GM12872 (cell line): ENCODE measurements at regions not wholly inside any gene's neighbourhood (a gene's known extent, or its start where the extent isn't known, plus 50 kb on each side); places are given as distances from the start of the nearest gene placed in this dataset.

ENCODE experiments used
- CTCF ChIP-seq: IDR thresholded peaks from 3 replicates; pipeline ENCODE4 v1.5.1; 2011; ENCODE audit warnings: low read depth, mild to moderate bottlenecking, low read length, moderate library complexity; ENCODE audit not compliant: insufficient read depth

DNA sequence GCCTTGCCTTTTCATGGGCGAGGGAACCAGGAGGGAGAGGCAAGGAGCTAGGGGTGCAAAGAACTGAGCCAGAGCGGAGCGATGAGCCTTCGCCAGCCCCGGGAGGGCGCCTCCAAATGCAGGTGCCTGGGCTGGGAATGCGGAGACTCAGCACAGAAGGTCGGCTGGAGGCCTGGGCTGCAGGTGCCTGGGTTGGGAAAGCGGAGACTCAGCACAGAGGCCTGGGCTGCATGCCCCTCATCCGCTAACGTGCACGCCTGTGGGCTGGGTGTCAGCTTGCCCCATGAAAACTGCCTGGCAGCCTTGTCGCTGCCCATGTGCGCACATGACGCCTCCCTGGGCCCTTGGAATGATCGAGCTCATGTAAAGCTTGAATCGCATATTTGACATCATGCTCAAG lies 51.8 kb downstream of the POM121L12 start:
- TF ChIP-seq CTCF = no peak

DNA sequence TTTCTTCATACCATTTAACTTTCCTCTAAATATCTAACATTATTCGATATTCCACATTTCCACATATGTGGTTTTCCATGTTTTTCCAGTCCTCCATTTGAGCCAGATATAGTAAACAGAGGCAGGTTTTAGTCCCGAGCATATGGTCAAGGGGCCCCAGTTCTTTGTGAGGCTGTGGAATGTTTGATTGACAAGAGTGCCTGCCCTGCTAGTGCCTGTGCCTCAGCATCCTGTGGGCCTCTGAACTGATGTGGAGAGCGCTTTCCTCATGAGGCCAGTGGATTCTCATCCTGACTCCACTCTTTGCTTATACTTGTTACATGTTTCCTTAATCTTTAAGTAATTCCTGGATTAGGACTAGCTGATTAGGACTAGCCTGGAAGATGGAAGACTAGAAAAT lies 58.8 kb downstream of the POM121L12 start:
- TF ChIP-seq CTCF = no peak

DNA sequence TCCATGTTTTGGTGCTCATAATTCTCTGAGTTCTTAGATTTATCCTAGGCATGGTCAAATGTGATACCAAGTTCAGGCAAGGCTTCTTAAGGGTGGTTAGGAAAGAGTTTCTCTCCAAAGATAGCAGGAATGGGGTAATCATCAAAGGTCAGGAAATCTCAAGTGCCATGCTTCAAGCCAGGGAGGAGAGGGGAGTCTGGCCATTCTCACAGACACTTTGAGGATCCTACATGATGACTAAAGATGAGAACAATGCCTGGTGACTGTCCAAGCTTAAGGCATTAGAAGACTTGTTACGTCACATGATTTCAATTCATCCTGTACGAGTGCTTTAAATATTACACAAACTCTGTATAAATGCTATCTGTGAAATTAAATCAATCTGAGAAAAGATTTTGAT lies 59.4 kb downstream of the POM121L12 start:
- no peak for TF ChIP-seq CTCF

- TF ChIP-seq CTCF = no peak
Measured at GRCh38 chr7:53095731-53096501, 60.5 kb downstream of the POM121L12 start.

GRCh38 chr7:53100091-53100490 lies 64.7 kb downstream of the POM121L12 start:
- TF ChIP-seq CTCF = no peak

DNA sequence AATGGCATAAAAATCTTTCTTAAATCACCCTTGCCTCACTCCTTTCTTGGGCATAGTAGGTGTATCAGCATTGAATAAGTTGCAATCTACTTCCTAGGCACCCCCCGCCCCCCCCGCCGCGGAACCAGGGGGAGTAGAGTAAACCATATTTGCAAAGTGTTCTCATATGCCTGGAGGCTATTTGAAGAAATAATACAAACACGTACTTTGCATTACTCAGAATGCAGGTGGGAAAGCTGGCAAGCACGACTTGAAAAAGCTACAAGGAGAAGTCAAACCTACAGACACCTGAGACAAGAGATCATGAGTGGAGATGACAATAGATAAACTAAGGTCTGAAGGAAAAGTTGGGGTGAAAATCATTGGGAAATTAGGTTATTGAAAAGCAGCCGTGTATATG lies 65.6 kb downstream of the POM121L12 start:
- TF ChIP-seq CTCF = no peak

GRCh38 chr7:53110425-53110824 lies 75.0 kb downstream of the POM121L12 start:
- TF ChIP-seq CTCF = no peak
